DMS79 (cell line): ENCODE measurements at regions not wholly inside any gene's neighbourhood (a gene's known extent, or its start where the extent isn't known, plus 50 kb on each side); places are given as distances from the start of the nearest gene placed in this dataset.

Experiments used
- DNase-seq: peaks from one replicate; lab custom pipeline; 2025; lab: John Stamatoyannopoulos, UW

DNA sequence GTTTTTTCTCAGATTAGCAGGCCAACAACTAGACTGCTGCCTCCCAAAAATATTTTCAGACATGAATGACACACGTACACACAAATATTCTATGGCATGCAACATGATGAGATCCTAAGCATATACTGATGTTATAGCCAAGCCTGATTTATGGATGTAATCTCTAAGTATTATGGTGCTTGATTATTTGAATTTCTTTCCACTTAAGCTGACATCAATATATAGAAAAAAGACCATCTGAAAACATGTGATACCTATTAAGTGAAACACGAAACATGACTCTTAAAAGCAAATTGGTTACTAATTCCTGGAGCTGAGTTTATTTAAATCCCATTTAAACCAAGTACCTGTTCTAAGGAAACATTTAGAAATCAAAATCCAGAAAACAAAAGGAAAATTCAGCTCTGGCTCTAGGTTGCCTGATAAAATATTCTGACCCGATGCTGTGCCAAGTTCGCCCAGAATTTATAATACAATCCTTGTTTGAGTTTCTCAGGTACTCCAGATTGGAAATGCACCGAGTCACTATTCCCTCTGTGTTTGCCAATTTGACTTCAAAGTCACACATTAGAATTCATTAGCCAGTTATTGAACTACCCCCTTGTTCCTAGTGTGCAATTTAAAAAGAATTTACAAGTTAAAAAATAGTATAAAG, 548.6 kb downstream of the CSNK1G3 start:
- no peak for DNase-seq

DNA sequence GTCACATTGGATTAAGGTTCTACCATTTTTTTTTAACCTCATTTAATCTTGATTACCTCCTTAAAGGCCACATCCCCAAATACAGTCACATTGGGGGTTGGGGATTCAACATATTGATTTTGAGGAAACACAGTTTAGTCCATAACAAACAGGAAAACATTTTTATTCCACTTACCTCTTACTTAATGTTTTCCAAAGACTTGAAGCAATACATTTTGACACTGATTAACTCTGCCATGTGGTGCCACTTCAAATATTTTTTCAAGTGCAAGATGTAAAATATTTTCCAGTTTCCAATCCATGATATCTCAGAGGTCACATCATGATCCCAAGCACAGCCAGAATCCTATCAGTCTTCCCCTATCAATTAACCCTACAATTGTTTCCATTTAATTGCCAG, 548.0 kb downstream of the CSNK1G3 start:
- DNase-seq: no peak

DNA sequence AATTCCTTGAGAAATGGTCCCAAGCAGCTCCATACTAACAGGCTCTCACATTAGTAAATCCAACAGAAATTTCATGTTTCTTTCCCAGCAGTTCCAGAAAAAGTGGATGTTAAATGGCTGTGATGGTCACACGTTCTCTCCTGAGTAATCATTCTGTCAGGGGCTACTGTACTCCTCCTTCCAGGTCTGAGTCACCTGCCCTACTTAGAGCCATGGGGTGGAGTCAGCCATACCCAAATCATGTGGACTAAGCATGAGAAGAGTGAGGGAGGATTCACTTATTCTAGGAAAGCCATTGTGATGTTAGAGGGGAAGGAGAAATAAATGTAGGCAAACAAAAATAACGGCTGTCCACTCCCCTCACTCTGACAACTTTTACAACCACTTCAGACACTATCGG, 547.2 kb downstream of the CSNK1G3 start:
- no peak for DNase-seq

DNA sequence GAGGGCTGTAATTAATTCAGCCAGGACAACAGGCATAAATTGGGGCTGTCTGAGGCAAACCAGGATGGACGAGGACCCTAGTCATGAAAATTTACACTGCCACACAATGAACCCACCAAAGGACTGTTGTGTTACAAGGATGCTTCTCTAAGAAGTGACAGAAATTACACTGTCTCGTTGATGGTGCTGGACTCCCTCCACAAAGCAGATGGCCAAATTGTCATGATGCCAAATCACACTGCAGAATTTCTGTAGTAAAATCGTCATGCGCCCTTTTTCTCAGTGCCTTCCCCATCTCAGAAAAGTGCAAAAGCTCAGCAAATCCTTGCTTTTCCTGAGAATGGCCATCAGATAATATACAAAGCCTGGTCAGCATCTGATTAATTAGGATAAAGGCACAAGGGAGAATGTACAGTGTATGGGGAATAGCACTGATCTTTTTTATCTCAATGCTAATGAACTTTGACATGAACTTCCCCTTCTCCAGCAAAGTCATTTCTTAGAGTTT, 545.8 kb downstream of the CSNK1G3 start:
- DNase-seq: no peak

DNA sequence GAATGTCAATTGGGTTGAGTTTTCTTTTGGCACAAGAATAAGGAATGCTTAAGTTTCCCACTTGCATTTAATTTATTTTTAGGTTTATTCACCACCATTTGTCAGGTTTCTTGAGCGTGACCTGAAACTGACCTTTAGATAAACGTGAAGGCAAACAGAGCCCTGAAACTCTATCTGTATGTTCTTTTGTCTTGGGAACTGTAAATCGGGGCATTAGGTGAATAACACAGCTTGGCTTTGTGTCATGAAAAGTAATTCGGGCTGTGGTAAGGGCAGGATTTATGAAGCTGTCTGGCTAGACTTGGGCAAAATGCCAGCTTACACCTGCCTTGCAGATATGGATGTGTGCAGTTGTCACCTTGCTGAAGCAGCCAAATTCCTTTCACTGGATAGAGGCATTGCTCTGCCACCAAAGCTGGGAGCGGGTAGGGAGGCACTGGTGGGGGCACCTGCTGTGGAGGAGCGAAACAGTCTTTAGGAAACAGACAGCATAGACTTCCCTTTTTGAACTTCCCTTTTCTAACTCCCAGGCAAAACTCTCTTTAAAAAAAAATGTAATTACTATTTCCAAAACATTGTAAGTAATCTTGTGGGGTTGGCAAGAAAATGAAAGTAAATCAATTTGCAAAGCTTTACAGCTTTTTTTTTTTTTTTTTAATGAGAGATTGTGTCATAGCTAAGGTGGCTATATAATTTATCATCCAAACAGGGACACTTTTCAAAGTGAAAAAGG, 545.2 kb downstream of the CSNK1G3 start:
- DNase-seq: peak; percentile 46

DNA sequence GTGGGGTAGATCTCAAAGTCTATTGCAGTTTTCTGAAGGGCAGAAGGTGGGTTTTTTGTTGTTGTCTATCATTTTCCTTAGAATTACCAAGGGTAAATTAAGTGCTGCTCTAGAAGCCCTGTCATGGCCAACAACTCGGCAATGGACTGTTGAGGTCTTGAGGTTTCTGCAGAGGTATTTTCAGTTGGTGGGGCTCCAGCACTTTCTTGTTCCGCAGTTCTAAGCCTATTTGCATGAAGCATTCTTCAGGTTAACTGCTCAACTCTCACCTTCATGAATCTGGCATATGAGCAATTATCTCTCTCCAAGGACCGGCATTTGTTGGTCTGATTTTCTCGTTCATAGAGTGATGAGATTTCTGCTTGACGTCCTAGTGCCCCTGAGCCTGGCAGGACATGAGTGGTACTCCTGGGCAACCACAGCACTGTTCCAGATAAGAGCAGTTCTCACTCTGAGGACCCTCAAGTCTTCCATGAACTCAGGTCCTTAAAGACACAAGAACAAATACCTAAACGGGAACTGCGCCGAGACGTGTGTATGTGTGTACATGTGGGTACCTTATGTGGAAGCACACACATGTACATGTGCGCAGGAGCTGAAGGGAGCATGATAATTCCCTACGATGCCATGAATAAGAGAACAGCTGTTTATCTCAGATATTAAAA, 544.5 kb downstream of the CSNK1G3 start:
- peak; percentile 90 for DNase-seq

DNA sequence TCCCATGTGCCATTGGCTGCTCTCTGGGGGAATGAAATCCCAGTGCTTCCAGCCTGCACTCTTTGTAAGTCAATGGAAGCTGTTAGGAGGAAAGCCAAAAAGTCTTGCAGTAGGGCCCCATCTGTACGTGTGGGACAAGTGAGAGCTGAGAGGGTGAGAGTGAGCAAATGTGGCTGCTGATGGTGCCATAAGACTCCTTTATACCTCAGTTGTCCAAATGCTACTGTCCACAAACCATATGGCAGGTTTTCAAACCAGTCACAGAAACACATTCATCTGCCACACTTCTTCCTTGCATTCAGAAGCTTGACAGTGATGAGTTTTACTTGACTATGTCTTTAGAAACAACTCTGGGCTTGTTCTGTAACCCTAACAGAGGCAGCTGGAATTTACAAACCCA, 543.8 kb downstream of the CSNK1G3 start:
- no peak for DNase-seq

DNA sequence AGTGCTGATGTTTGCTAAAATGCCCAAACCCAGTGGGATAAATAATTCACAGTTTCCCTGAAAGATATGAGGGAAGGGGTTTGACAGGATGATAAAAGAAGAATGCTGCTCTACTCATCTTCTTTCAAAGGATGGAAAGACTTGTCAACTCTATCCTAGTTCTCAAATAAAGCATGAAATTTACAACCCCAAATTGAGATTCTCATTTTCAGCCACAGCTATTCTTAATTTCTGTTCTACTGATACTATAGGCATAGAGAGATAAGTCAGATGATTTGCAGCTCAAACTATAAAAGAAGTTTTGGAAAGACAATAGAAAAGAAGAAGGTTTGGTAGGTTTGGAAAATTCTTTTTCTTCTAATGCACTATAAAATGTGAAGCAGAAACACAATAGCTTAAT, 542.6 kb downstream of the CSNK1G3 start:
- no peak for DNase-seq

DNA sequence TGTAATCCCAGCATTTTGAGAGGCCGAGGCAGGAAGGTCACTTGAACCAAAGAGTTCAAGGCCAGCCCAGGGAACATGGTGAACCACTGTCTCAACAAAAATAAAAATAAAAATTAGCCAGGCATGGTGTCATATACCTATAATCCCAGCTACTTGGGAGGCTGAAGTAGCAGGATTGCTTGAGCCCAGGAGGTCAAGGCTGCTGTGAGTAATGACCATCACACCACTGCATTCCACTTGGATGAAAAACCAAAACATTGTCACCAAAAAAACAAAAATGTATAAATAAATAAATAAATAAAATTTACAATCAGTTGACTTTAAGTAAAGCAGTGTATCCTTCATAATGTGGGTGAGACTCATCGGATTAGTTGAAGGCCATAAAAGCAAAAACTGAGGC, 541.4 kb downstream of the CSNK1G3 start:
- DNase-seq: no peak

DNA sequence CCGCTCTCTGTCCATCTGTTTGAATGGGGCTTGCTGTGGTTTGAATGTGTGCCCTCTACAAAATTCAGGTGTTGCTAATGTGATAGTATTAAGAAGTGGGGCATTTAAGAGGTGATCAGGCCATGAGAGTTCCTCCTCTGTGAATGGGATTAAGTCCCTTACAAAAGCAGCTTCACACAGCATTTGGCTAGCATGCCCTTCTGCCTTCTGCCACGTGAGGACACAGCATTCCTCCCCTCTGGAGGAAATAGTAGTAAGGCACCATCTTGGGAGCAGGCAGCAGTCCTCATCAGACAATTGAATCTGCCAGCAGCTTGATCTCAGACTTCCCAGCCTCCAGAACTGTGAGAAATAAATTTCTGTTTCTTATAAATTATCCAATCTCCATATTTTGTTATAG, 540.2 kb downstream of the CSNK1G3 start:
- DNase-seq: no peak

DNA sequence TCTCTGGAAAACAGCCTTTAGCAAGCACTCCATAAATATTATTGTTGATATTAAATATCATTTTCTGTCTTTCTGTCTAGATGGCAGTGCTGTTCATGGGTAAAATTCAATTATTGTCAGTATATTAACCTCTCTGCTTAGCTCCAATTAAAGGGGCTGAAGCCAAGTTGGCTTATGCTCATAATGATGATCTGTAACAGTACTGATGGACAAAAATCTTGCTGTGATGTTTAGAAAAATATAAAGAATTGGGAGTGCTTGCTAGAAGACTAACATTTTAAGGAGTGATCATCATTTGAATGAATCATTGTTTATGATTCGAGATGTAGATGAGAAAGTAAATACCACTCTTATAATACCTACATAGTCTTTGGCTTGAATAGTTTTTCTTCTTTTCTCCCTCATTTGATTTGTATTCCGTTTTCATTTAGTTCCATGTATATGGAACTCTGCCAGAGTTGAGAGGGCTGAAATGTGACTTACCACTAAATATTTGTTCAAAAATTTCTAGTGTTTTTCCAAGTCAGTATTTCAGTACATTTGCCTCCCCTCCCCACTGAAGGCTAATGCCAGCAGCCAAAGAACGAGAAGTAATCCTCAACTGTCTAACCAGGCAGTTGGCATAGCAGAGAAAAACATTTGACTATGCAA, 538.3 kb downstream of the CSNK1G3 start:
- no peak for DNase-seq

DNA sequence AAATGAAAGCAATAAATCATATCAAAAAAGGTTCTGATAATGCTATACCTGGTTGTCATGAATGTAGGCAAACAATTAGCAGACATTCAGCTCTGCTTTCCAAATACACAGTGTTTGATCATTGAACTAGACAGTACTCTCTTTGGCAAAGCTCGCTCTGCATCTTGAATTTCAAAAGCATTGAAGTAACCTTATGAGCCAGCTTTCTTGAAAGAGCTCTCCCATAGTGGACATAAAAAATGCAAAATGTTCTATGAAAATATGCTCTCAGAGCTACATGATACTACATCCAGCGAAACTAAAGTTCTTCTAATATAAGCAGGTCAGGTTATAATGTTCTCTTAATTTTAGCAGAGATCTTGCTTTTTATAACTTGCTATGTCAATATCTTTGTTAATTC, 533.4 kb downstream of the CSNK1G3 start:
- DNase-seq: no peak

DNA sequence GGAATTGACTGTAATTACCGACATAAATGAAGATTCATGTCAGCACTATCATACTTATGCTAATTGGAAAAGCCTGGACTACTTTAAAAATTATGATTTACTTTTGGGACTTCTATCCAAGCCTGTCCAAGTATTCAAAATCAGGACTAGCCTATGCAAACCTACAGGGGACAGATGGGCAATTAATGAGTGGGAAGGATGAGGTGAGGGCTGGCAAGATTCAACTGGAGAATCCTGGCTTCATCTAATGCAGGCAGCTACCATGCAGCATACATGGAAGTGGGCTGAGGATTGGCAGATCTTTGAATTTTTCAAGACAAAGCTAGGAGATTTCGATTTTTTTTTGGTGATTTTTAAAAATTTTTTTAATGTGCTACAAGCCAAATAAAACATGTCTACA, 532.6 kb downstream of the CSNK1G3 start:
- no peak for DNase-seq

DNA sequence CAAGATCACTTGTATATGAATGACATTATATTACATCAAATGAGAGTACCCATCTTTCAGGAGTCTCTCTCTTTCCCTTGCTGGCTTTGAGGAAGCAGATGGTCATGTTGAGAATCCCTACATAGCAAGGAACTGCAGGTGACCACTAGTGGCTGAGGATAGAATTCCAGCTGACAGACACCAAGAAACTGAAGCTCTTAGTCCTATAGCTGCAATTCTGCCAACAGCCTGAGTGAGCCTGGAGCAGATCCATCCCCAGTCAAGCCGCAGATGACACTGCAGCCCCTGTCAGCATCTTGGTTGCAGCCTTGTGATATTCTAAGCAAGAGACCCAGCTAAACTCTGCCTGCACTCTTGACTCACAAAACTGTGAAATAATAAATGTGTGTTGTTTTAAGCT, 531.5 kb downstream of the CSNK1G3 start:
- DNase-seq: no peak

DNA sequence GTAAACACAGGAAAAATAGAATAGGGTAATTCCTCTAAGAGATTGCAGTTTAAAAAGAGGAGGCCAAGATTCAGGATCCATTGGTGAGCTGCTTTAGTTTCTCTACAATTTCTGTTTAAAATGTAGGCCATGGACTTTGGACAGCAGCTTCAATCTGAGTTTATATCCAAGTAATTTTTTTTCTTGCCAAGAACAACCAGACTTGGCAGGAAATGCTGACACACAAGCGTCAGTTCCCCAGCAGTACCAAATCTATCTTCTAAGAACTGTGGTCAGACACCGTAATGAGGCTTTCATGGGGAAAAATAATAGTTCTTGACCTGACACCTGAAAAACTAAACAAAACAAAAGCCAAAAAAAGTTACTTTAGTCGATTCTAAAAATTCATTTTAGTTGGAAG, 528.8 kb downstream of the CSNK1G3 start:
- DNase-seq: no peak

DNA sequence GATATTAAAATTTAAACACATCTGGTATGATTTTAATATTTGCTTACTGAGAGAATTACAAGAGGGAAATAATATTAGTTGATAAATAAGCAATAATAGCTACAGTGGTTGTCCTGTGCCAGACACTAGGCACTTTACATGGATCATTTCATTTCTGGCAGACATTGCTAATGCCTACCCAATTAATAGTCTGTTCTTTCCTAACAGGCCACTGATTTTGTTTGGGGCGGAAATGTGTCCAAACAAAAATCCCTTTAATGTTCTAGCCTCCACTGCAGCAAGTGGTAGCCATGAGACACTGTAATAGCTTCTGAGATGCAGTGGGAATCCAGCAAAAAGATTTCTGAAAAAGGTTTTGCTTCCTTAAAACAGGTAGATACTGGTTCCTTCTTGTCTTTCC, 527.4 kb downstream of the CSNK1G3 start:
- no peak for DNase-seq

DNA sequence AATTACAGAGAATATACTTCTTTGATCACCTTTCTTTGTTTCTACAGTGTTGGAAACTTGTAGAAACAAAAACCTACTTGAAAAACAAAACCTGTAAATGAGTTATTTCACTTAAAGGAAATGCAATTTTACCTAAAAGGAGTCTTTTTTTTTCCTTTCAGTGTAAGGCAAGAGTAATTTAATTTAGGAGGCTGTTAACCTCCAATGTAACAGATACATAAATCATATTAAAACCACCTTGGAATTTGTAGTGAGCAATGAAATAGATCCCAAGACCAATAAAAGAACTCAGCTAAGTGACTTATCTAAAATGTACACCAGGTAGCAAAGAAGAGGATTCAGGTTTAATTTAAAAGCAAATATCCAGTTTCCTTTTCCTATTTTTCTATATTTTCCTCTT, 524.8 kb downstream of the CSNK1G3 start:
- DNase-seq: no peak

DNA sequence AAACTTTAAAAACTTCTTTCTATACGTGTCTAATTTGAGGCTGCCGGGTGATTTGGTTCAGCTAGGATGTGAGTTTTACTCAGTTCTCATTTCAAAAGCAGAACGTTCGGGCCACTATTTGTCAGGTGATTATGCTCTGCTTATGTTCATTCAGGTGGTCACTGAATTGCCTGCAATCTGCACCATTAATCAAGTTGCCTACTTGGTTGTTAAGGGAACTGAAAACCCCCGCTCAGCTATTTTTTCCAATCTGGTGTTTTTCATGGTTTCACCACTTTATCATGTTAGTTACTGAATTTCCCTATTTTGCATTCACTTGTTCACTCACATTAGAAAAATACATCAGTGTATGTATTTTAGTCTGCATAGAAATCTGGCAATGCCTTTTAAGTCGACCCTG, 523.0 kb downstream of the CSNK1G3 start:
- DNase-seq: no peak

DNA sequence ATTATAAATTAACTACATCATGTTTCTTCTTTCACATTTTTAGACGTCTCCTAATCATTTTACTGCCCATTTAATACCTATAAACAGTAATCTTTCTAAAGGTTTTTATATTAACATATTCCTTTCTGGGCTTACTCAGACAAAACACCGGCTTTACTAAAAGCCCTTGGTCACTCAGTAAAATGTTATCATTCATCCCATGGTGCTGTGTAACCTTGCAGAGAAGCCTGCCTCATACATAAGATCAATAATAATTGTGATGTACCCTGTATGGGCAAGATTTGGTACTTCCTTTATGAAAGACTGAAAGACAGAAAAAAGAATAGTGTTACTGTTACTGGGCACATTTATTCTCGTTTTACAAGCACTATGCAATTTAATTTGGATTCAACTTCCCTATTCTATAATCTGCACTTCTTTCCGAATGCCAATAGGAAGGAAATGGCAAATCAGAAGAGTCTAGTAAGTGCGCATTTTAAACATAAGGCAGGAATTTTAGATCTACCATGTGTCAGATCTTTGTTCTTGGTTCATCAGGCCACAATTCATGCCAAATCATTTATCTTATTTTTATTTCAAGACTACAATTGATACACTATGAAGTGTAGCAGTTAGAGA, 522.2 kb downstream of the CSNK1G3 start:
- DNase-seq: no peak

DNA sequence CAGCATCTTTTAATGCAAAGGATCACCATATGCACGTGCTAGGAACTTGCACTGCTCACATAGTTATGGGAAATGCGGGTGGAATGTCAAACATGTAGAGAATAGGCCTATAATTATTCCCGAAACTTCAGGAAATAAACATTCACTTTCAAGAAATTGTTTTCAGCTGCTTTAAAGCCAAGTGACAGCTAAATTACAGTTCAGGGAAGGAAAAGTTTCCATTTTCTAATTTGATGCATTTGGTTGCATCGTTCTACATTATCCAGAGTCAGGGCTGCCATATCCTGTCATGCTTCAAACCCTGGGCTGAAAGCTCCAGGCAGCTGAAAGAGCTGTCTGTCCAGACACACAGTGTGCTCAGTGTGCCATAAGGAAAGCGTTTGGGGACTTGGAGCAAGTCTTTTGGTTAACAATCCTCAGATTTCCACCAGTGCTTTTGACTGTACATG, 518.1 kb downstream of the CSNK1G3 start:
- DNase-seq: no peak

DNA sequence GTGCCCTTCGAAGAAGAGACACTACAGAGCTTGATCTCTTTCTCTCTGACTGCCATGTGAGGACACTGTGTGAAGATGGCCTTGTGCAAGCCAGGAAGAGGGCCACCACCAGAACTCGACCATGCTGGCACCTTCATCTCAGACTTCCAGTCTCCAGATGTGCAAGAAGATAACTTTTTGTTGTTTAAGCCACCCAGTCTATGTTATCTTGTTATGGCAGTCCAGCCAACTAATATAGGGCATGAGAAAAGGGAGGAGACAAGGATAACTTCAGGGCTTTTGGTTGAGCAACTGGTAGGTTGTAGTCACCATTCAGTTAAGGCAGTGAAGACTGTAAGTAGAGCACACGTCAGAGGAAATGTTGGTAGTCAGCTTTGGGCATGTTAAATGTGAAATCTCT, 515.5 kb downstream of the CSNK1G3 start:
- no peak for DNase-seq

DNA sequence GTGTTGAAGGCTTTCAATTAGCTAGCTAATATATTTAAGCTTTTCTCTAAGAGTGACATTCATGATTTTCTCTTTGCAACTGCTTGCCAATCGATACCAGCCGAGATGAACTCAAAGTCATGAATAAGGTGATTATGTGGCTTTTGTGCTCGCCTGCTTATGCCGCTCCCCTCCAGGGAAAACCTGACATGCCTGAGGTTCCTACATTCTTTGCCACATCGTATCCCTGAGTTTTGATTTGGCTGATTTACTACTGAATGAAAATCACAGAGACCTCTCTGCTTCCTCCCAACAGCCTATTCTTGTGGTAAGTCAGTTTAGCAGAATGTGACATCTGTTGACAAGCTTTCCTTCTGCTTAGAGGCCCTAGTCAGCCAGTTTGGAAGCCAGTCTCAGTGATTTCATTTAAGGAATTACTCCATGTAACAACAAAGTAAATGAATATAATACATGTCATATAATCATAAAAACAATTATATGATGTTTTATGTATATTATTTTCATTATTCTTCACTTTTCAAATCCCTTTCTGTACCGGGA, 513.4 kb downstream of the CSNK1G3 start:
- DNase-seq: no peak
